GM12878 (cell line): ENCODE measurements at regions not wholly inside any gene's neighbourhood (a gene's known extent, or its start where the extent isn't known, plus 50 kb on each side); places are given as distances from the start of the nearest gene placed in this dataset.

Experiments
- ATAC-seq: fragments of 200-7000 bp; cut with Tn5 transposase; 3 replicates; pipeline ENCODE4 v1.9.1; 2020; ENCODE audit warnings: mild to moderate bottlenecking, moderate library complexity
- BruUV-seq: library from RNA; stranded (reverse); fragments of 400-500 nt; replicated peaks from 2 replicates; lab custom pipeline; 2021; lab: Mats Ljungman, UMichigan
- CTCF ChIA-PET: fragments of 300-600 bp; sonication (Branson Sonifier 250); formaldehyde crosslinking; extraction: SDS; loops from one replicate; lab custom pipeline; 2021; ENCODE audit warnings: inconsistent platforms; lab: Yijun Ruan, JAX
- POLR2A ChIA-PET: fragments of 350-600 bp; formaldehyde crosslinking; extraction: SDS; loops from one replicate; lab custom pipeline; 2021; ENCODE audit warnings: inconsistent platforms; lab: Charles Lee
- RAD21 ChIA-PET: fragments of 300-600 bp; sonication (Branson Sonifier 250); formaldehyde crosslinking; loops from one replicate; lab custom pipeline; 2023; ENCODE audit warnings: antibody characterized with exemption; ENCODE audit not compliant: unreplicated experiment; lab: Charles Lee
- SMC1A ChIA-PET: fragments of 300-600 bp; sonication (Branson Sonifier 250); formaldehyde crosslinking; loops from one replicate; lab custom pipeline; 2023; ENCODE audit not compliant: unreplicated experiment, uncharacterized antibody; lab: Charles Lee
- DNase-seq: peaks from one replicate; pipeline ENCODE4 v3.0.0-alpha.2; 2011; ENCODE audit warnings: low read depth, low spot score
- FAIRE-seq: peaks from 3 replicates; lab custom pipeline; 2011; peaks lifted over from hg19 to GRCh38; lab: Jason Lieb, UNC
- H2AFZ ChIP-seq: 2 replicates; pipeline ENCODE4 v1.6.0; 2011; ENCODE audit warnings: low read depth, low read length, control low read depth; ENCODE audit not compliant: control insufficient read depth
- H3K27ac ChIP-seq: 2 replicates; pipeline ENCODE4 v1.5.1; 2011; ENCODE audit warnings: control low read depth; ENCODE audit not compliant: control insufficient read depth, insufficient read depth
- H3K27me3 ChIP-seq, 2 experiments: replicated peaks in 1 of 2; 2 replicates each; pipeline versions ENCODE4 v1.6.0 to v1.6.1; 2011; ENCODE audit warnings: low read length in 1 of 2; ENCODE audit not compliant: control insufficient read depth in 2 of 2, insufficient read depth in 2 of 2
- H3K36me3 ChIP-seq, 2 experiments: 2 replicates each; pipeline ENCODE4 v1.5.1; 2011; ENCODE audit warnings: low read length in 1 of 2; ENCODE audit not compliant: control insufficient read depth in 2 of 2, insufficient read depth in 2 of 2
- H3K4me1 ChIP-seq: 2 replicates; pipeline ENCODE4 v1.6.1; 2011; ENCODE audit warnings: mild to moderate bottlenecking, low read length, moderate library complexity, mixed read lengths; ENCODE audit not compliant: control insufficient read depth, insufficient read depth
- H3K4me2 ChIP-seq: 2 replicates; pipeline ENCODE4 v1.6.0; 2011; ENCODE audit warnings: control low read depth; ENCODE audit not compliant: control insufficient read depth, insufficient read depth
- H3K4me3 ChIP-seq: fragments of 200-600 bp; sonication (generic); 2 replicates; pipeline ENCODE4 v1.5.1; 2016
- H3K79me2 ChIP-seq: 2 replicates; pipeline ENCODE4 v1.6.0; 2011; ENCODE audit warnings: low read length; ENCODE audit not compliant: control insufficient read depth, insufficient read depth
- H3K9ac ChIP-seq: 2 replicates; pipeline ENCODE4 v1.8.0; 2011; ENCODE audit warnings: low read length, control low read depth, mixed read lengths; ENCODE audit not compliant: control insufficient read depth, insufficient read depth
- H3K9me3 ChIP-seq: replicated peaks from 3 replicates; pipeline ENCODE4 v1.5.1; 2011; ENCODE audit warnings: mild to moderate bottlenecking, low read length; ENCODE audit not compliant: control insufficient read depth, insufficient read depth
- H4K20me1 ChIP-seq: 2 replicates; pipeline ENCODE4 v1.6.0; 2011; ENCODE audit not compliant: control insufficient read depth, insufficient read depth
- MTA2 ChIP-seq: fragments of 450-650 bp; IDR thresholded peaks from 2 replicates; pipeline ENCODE4 v1.6.1; 2016; ENCODE audit warnings: low read depth, mild to moderate bottlenecking, moderate library complexity
- NR2C1 ChIP-seq: fragments of 450-650 bp; IDR thresholded peaks from 2 replicates; pipeline ENCODE4 v1.6.1; 2017; ENCODE audit warnings: antibody characterized with exemption, mild to moderate bottlenecking, moderate library complexity
- POU2F2 ChIP-seq: IDR thresholded peaks from 3 replicates; pipeline ENCODE4 v1.6.1; 2011; ENCODE audit warnings: low read depth, mild to moderate bottlenecking, low read length, borderline replicate concordance
- RAD21 ChIP-seq: IDR thresholded peaks from 2 replicates; pipeline ENCODE4 v1.6.1; 2011; ENCODE audit warnings: mild to moderate bottlenecking, low read depth, low read length, moderate library complexity; ENCODE audit not compliant: insufficient read depth
- SMC3 ChIP-seq: IDR thresholded peaks from 2 replicates; pipeline ENCODE4 v1.6.1; 2011; ENCODE audit warnings: low read length, improper control_type of control experiment, borderline replicate concordance
- TCF12 ChIP-seq: IDR thresholded peaks from 2 replicates; pipeline ENCODE4 v1.6.1; 2011; ENCODE audit warnings: low read depth, mild to moderate bottlenecking, low read length
- ZNF217 ChIP-seq: fragments of 450-650 bp; IDR thresholded peaks from 2 replicates; pipeline ENCODE4 v1.6.1; 2017; ENCODE audit warnings: antibody characterized with exemption, mild to moderate bottlenecking
- WGBS: methylation state at CpG from one replicate; pipeline ENCODE4 v1.1.6; 2016; ENCODE audit warnings: low lambda C conversion rate; ENCODE audit not compliant: insufficient replicate concordance, insufficient coverage; ENCODE audit errors: missing lambda C conversion rate; 5-methylcytosine and 5-hydroxymethylcytosine counted together
- in situ Hi-C: fragments of 300-500 bp; cut with MboI; formaldehyde crosslinking; loops from 9 replicates; pipeline ENCODE4 v1.14.3; 2018; ENCODE audit warnings: mixed read lengths
- intact Hi-C: fragments of 100-400 bp; cut with micrococcal nuclease; formaldehyde crosslinking; loops from one replicate; pipeline ENCODE4 v1.14.2; 2022; ENCODE audit not compliant: unreplicated experiment
- TF ChIP-seq, protein P1 (sequence below): IDR thresholded peaks from 2 replicates; pipeline ENCODE4 v1.6.1; 2012; ENCODE audit warnings: low read depth, low read length, improper control_type of control experiment
- TF ChIP-seq, protein P2 (sequence below), 3 experiments: IDR thresholded peaks in 2 of 3; conservative IDR thresholded peaks in 1 of 3; 2 replicates each; pipeline ENCODE4 v1.5.1; 2011; ENCODE audit warnings: low read depth in 3 of 3, low read length in 3 of 3, mild to moderate bottlenecking in 3 of 3, control low read depth in 2 of 3, moderate library complexity in 2 of 3, inconsistent platforms in 1 of 3, mixed read lengths in 1 of 3; ENCODE audit not compliant: control insufficient read depth in 2 of 3, insufficient read depth in 1 of 3; ENCODE audit errors: extremely low read depth in 1 of 3
- TF ChIP-seq, protein P3 (sequence below): fragments of 450-650 bp; IDR thresholded peaks from 2 replicates; pipeline ENCODE4 v1.6.1; 2017; ENCODE audit warnings: mild to moderate bottlenecking

DNA sequence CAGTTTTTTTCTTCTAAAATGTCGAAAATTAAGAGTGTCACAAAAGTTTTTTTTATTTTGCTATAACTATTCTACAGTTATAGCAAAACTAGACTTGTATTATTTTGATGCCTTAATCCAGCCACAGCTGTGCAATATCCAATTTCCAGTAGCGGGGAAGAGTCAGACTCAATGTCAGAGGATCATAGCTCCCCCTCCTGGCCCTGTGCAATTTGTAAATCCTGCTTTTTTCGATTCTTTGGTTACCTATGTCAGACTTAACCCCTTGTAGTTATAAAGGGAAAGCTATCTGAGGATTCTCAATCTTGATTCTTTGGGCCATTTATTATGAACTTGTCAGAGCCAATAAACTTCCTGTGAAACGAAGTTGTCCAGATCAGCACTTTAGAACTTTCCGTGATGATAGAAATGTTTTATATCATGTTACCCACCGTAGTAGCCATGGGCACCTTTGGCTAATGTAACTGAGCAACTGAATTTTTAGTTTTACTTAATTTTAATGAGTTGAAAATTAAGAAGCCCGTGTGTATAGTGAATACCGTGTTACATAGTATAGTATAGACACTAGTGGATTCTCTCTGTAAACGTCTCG, 87.7 kb upstream of the PRKCQ start:
- no TSS peak for BruUV-seq
- DNase-seq (no peak), ATAC-seq (peak; percentile 36; the same call in 1 of the 3 replicates), FAIRE-seq (no peak)
- no peak overlapping the region for H2AFZ ChIP-seq
- CTCF ChIA-PET: interaction anchor here (0.7 to 6.2 kb wide), 18 partner anchors 10 to 257 kb away, joined by 3 to 90 read pairs (median 4); no protein-coding TSS in a partner anchor
- H3K4me2 ChIP-seq: no peak overlapping the region
- 34% methylated on average over 10 of the region's 10 CpGs for WGBS
- no peak overlapping the region for H3K4me3 ChIP-seq
- SMC1A ChIA-PET: interaction anchor here (0.5 to 2.9 kb wide), 14 partner anchors 10 to 406 kb away, joined by 3 to 21 read pairs (median 4); no protein-coding TSS in a partner anchor
- TF ChIP-seq TCF12 (no peak), MTA2 (no peak), SMC3 (peak; percentile 28; the same call in 1 of the 2 replicates), RAD21 (peak; percentile 33; the same call in 1 of the 2 replicates), POU2F2 (no peak), NR2C1 (no peak), ZNF217 (no peak)
- TF ChIP-seq, protein P1, sequence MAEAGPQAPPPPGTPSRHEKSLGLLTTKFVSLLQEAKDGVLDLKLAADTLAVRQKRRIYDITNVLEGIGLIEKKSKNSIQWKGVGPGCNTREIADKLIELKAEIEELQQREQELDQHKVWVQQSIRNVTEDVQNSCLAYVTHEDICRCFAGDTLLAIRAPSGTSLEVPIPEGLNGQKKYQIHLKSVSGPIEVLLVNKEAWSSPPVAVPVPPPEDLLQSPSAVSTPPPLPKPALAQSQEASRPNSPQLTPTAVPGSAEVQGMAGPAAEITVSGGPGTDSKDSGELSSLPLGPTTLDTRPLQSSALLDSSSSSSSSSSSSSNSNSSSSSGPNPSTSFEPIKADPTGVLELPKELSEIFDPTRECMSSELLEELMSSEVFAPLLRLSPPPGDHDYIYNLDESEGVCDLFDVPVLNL: no peak
- TF ChIP-seq, protein P2, sequence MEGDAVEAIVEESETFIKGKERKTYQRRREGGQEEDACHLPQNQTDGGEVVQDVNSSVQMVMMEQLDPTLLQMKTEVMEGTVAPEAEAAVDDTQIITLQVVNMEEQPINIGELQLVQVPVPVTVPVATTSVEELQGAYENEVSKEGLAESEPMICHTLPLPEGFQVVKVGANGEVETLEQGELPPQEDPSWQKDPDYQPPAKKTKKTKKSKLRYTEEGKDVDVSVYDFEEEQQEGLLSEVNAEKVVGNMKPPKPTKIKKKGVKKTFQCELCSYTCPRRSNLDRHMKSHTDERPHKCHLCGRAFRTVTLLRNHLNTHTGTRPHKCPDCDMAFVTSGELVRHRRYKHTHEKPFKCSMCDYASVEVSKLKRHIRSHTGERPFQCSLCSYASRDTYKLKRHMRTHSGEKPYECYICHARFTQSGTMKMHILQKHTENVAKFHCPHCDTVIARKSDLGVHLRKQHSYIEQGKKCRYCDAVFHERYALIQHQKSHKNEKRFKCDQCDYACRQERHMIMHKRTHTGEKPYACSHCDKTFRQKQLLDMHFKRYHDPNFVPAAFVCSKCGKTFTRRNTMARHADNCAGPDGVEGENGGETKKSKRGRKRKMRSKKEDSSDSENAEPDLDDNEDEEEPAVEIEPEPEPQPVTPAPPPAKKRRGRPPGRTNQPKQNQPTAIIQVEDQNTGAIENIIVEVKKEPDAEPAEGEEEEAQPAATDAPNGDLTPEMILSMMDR (IDR thresholded peaks at IDR 0.05 in 2 of 3, conservative IDR thresholded peaks at IDR 0.05 in 1 of 3; ENCODE audit: control insufficient read depth in 2 of 3, extremely low read depth in 1 of 3, insufficient read depth in 1 of 3, low read depth in 3 of 3, low read length in 3 of 3): peak; percentile 30 to 52 (median 34); a peak in 5 of 6 replicates
- TF ChIP-seq, protein P3, sequence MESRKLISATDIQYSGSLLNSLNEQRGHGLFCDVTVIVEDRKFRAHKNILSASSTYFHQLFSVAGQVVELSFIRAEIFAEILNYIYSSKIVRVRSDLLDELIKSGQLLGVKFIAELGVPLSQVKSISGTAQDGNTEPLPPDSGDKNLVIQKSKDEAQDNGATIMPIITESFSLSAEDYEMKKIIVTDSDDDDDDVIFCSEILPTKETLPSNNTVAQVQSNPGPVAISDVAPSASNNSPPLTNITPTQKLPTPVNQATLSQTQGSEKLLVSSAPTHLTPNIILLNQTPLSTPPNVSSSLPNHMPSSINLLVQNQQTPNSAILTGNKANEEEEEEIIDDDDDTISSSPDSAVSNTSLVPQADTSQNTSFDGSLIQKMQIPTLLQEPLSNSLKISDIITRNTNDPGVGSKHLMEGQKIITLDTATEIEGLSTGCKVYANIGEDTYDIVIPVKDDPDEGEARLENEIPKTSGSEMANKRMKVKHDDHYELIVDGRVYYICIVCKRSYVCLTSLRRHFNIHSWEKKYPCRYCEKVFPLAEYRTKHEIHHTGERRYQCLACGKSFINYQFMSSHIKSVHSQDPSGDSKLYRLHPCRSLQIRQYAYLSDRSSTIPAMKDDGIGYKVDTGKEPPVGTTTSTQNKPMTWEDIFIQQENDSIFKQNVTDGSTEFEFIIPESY: no peak
- POLR2A ChIA-PET: no interaction called here
- H4K20me1 ChIP-seq: no peaks in the 10 kb centered on the region
- no peaks in the 10 kb centered on the region for H3K9me3 ChIP-seq
- H3K27me3 ChIP-seq: peaks cover 0 to 1% of the 10 kb centered on the region in 2 experiments; a peak in 2 of 4 replicates
- no peaks in the 10 kb centered on the region for H3K79me2 ChIP-seq
- no peak overlapping the region for H3K27ac ChIP-seq
- H3K4me1 ChIP-seq: no peaks in the 10 kb centered on the region
- RAD21 ChIA-PET: interaction anchor here (0.9 to 1.7 kb wide), 8 partner anchors 79 to 266 kb away, joined by 3 to 5 read pairs (median 3); partner anchors contain the start of gene PRKCQ
- intact Hi-C loops: loop anchor here (2.0 to 5.0 kb wide), 3 partner anchors 19 to 490 kb away; partner anchors contain the start of gene PRKCQ
- in situ Hi-C loops: loop anchor here (25.0 kb wide), 1 partner anchor 745 kb away; the partner anchor contains the start of gene SFMBT2
- no peaks in the 10 kb centered on the region for H3K36me3 ChIP-seq
- H3K9ac ChIP-seq: no peak overlapping the region
